ENCODE measurements at regions not wholly inside any gene's neighbourhood (a gene's known extent, or its start where the extent isn't known, plus 50 kb on each side); places are given as distances from the start of the nearest gene placed in this dataset.

- H3K27me3 ChIP-seq (ENCODE audit: control insufficient read depth, insufficient read depth, low read length): no peaks in the 10 kb centered on the region
- DNase-seq (ENCODE audit: low read depth, low spot score): no peak
- no peaks in the 10 kb centered on the region for H3K36me3 ChIP-seq (ENCODE audit: control insufficient read depth, insufficient read depth, low read length)
- H3K4me1 ChIP-seq (ENCODE audit: control insufficient read depth, insufficient read depth, low read length): no peaks in the 10 kb centered on the region
- H3K4me3 ChIP-seq (ENCODE audit: low read length): no peak overlapping the region
- H3K9me3 ChIP-seq (ENCODE audit: control insufficient read depth, insufficient read depth, low read length): no peaks in the 10 kb centered on the region
- no CpG with 5 or more reads among the region's 15 CpGs for WGBS (ENCODE audit: insufficient coverage, insufficient read length)
- H3K27ac ChIP-seq (ENCODE audit: low read length): no peak overlapping the region
These were observed 119.5 kb upstream of the RTL1 start for GRCh38 chr14:101022916-101023435.

GRCh38 chr14:101024686-101025085 is 121.2 kb upstream of the RTL1 start:
- no peak overlapping the region for H3K4me3 ChIP-seq (ENCODE audit: low read length)
- H3K4me1 ChIP-seq (ENCODE audit: control insufficient read depth, insufficient read depth, low read length): no peaks in the 10 kb centered on the region
- H3K36me3 ChIP-seq (ENCODE audit: control insufficient read depth, insufficient read depth, low read length): no peaks in the 10 kb centered on the region
- H3K9me3 ChIP-seq (ENCODE audit: control insufficient read depth, insufficient read depth, low read length): no peaks in the 10 kb centered on the region
- no CpG with 5 or more reads among the region's 11 CpGs for WGBS (ENCODE audit: insufficient coverage, insufficient read length)
- H3K27ac ChIP-seq (ENCODE audit: low read length): no peak overlapping the region
- DNase-seq (ENCODE audit: low read depth, low spot score): no peak
- no peaks in the 10 kb centered on the region for H3K27me3 ChIP-seq (ENCODE audit: control insufficient read depth, insufficient read depth, low read length)

- Histone ChIP-seq H3K9me3 (ENCODE audit: control insufficient read depth, insufficient read depth, low read length) (no peaks in the 10 kb centered on the region), H3K4me1 (ENCODE audit: control insufficient read depth, insufficient read depth, low read length) (no peaks in the 10 kb centered on the region), H3K27me3 (ENCODE audit: control insufficient read depth, insufficient read depth, low read length) (no peaks in the 10 kb centered on the region), H3K27ac (ENCODE audit: low read length) (no peak overlapping the region), H3K36me3 (ENCODE audit: control insufficient read depth, insufficient read depth, low read length) (no peaks in the 10 kb centered on the region), H3K4me3 (ENCODE audit: low read length) (no peak overlapping the region)
- DNase-seq (ENCODE audit: low read depth, low spot score): no peak
- no CpG with 5 or more reads among the region's 8 CpGs for WGBS (ENCODE audit: insufficient coverage, insufficient read length)
These were observed 121.6 kb upstream of the RTL1 start for GRCh38 chr14:101025131-101025530.

- no peaks in the 10 kb centered on the region for H3K27me3 ChIP-seq (ENCODE audit: control insufficient read depth, insufficient read depth, low read length)
- DNase-seq (ENCODE audit: low read depth, low spot score): no peak
- no CpG with 5 or more reads among the region's 19 CpGs for WGBS (ENCODE audit: insufficient coverage, insufficient read length)
- H3K4me3 ChIP-seq (ENCODE audit: low read length): no peak overlapping the region
- no peaks in the 10 kb centered on the region for H3K9me3 ChIP-seq (ENCODE audit: control insufficient read depth, insufficient read depth, low read length)
- H3K27ac ChIP-seq (ENCODE audit: low read length): no peak overlapping the region
- no peaks in the 10 kb centered on the region for H3K4me1 ChIP-seq (ENCODE audit: control insufficient read depth, insufficient read depth, low read length)
- no peaks in the 10 kb centered on the region for H3K36me3 ChIP-seq (ENCODE audit: control insufficient read depth, insufficient read depth, low read length)
These were observed 122.2 kb upstream of the RTL1 start for GRCh38 chr14:101025696-101026095.

GRCh38 chr14:101026341-101026740 is 122.8 kb upstream of the RTL1 start:
- WGBS (ENCODE audit: insufficient coverage, insufficient read length): no CpG with 5 or more reads among the region's 7 CpGs
- H3K27me3 ChIP-seq (ENCODE audit: control insufficient read depth, insufficient read depth, low read length): no peaks in the 10 kb centered on the region
- no peaks in the 10 kb centered on the region for H3K4me1 ChIP-seq (ENCODE audit: control insufficient read depth, insufficient read depth, low read length)
- no peak overlapping the region for H3K4me3 ChIP-seq (ENCODE audit: low read length)
- no peaks in the 10 kb centered on the region for H3K36me3 ChIP-seq (ENCODE audit: control insufficient read depth, insufficient read depth, low read length)
- DNase-seq (ENCODE audit: low read depth, low spot score): no peak
- H3K9me3 ChIP-seq (ENCODE audit: control insufficient read depth, insufficient read depth, low read length): no peaks in the 10 kb centered on the region
- H3K27ac ChIP-seq (ENCODE audit: low read length): no peak overlapping the region

- no peaks in the 10 kb centered on the region for H3K36me3 ChIP-seq (ENCODE audit: control insufficient read depth, insufficient read depth, low read length)
- DNase-seq (ENCODE audit: low read depth, low spot score): no peak
- no peaks in the 10 kb centered on the region for H3K27me3 ChIP-seq (ENCODE audit: control insufficient read depth, insufficient read depth, low read length)
- H3K4me3 ChIP-seq (ENCODE audit: low read length): no peak overlapping the region
- no peak overlapping the region for H3K27ac ChIP-seq (ENCODE audit: low read length)
- no CpG with 5 or more reads among the region's 10 CpGs for WGBS (ENCODE audit: insufficient coverage, insufficient read length)
- no peaks in the 10 kb centered on the region for H3K9me3 ChIP-seq (ENCODE audit: control insufficient read depth, insufficient read depth, low read length)
- no peaks in the 10 kb centered on the region for H3K4me1 ChIP-seq (ENCODE audit: control insufficient read depth, insufficient read depth, low read length)
These were observed 123.8 kb upstream of the RTL1 start for GRCh38 chr14:101027291-101027690.

GRCh38 chr14:101027966-101028365 is 124.4 kb upstream of the RTL1 start:
- H3K36me3 ChIP-seq (ENCODE audit: control insufficient read depth, insufficient read depth, low read length): no peaks in the 10 kb centered on the region

GRCh38 chr14:101028971-101029667 is 125.6 kb upstream of the RTL1 start:
- Histone ChIP-seq H3K27me3 (ENCODE audit: control insufficient read depth, insufficient read depth, low read length) (no peaks in the 10 kb centered on the region), H3K9me3 (ENCODE audit: control insufficient read depth, insufficient read depth, low read length) (no peaks in the 10 kb centered on the region), H3K36me3 (ENCODE audit: control insufficient read depth, insufficient read depth, low read length) (no peaks in the 10 kb centered on the region), H3K4me3 (ENCODE audit: low read length) (no peak overlapping the region), H3K4me1 (ENCODE audit: control insufficient read depth, insufficient read depth, low read length) (no peaks in the 10 kb centered on the region), H3K27ac (ENCODE audit: low read length) (no peak overlapping the region)
- no CpG with 5 or more reads among the region's 20 CpGs for WGBS (ENCODE audit: insufficient coverage, insufficient read length)
- DNase-seq (ENCODE audit: low read depth, low spot score): no peak

More at GRCh38 chr14:101027966-101028365, 124.4 kb upstream of the RTL1 start:
- H3K9me3 ChIP-seq (ENCODE audit: control insufficient read depth, insufficient read depth, low read length): no peaks in the 10 kb centered on the region
- H3K27me3 ChIP-seq (ENCODE audit: control insufficient read depth, insufficient read depth, low read length): no peaks in the 10 kb centered on the region
- H3K4me3 ChIP-seq (ENCODE audit: low read length): no peak overlapping the region
- H3K27ac ChIP-seq (ENCODE audit: low read length): no peak overlapping the region
- no peaks in the 10 kb centered on the region for H3K4me1 ChIP-seq (ENCODE audit: control insufficient read depth, insufficient read depth, low read length)
- DNase-seq (ENCODE audit: low read depth, low spot score): no peak
- no CpG with 5 or more reads among the region's 5 CpGs for WGBS (ENCODE audit: insufficient coverage, insufficient read length)

- no peaks in the 10 kb centered on the region for H3K9me3 ChIP-seq (ENCODE audit: control insufficient read depth, insufficient read depth, low read length)
- no peaks in the 10 kb centered on the region for H3K27me3 ChIP-seq (ENCODE audit: control insufficient read depth, insufficient read depth, low read length)
- H3K4me3 ChIP-seq (ENCODE audit: low read length): no peak overlapping the region
- DNase-seq (ENCODE audit: low read depth, low spot score): no peak
- no peak overlapping the region for H3K27ac ChIP-seq (ENCODE audit: low read length)
- H3K4me1 ChIP-seq (ENCODE audit: control insufficient read depth, insufficient read depth, low read length): no peaks in the 10 kb centered on the region
- no peaks in the 10 kb centered on the region for H3K36me3 ChIP-seq (ENCODE audit: control insufficient read depth, insufficient read depth, low read length)
- WGBS (ENCODE audit: insufficient coverage, insufficient read length): no CpG with 5 or more reads among the region's 25 CpGs
These were observed 126.3 kb upstream of the RTL1 start for GRCh38 chr14:101029668-101030290.

- no peak overlapping the region for H3K4me3 ChIP-seq (ENCODE audit: low read length)
- H3K36me3 ChIP-seq (ENCODE audit: control insufficient read depth, insufficient read depth, low read length): no peaks in the 10 kb centered on the region
- H3K27me3 ChIP-seq (ENCODE audit: control insufficient read depth, insufficient read depth, low read length): no peaks in the 10 kb centered on the region
- WGBS (ENCODE audit: insufficient coverage, insufficient read length): no CpG with 5 or more reads among the region's 14 CpGs
- H3K27ac ChIP-seq (ENCODE audit: low read length): no peak overlapping the region
- H3K9me3 ChIP-seq (ENCODE audit: control insufficient read depth, insufficient read depth, low read length): no peaks in the 10 kb centered on the region
- no peaks in the 10 kb centered on the region for H3K4me1 ChIP-seq (ENCODE audit: control insufficient read depth, insufficient read depth, low read length)
- no peak for DNase-seq (ENCODE audit: low read depth, low spot score)
These were observed 127.1 kb upstream of the RTL1 start for GRCh38 chr14:101030586-101030985.

- no peaks in the 10 kb centered on the region for H3K36me3 ChIP-seq (ENCODE audit: control insufficient read depth, insufficient read depth, low read length)
- no peak for DNase-seq (ENCODE audit: low read depth, low spot score)
- no CpG with 5 or more reads among the region's 14 CpGs for WGBS (ENCODE audit: insufficient coverage, insufficient read length)
- H3K4me3 ChIP-seq (ENCODE audit: low read length): no peak overlapping the region
- no peaks in the 10 kb centered on the region for H3K27me3 ChIP-seq (ENCODE audit: control insufficient read depth, insufficient read depth, low read length)
- H3K9me3 ChIP-seq (ENCODE audit: control insufficient read depth, insufficient read depth, low read length): no peaks in the 10 kb centered on the region
- no peak overlapping the region for H3K27ac ChIP-seq (ENCODE audit: low read length)
- no peaks in the 10 kb centered on the region for H3K4me1 ChIP-seq (ENCODE audit: control insufficient read depth, insufficient read depth, low read length)
These were observed 127.7 kb upstream of the RTL1 start for GRCh38 chr14:101031186-101031585.
